AG10803 (cell line): ENCODE measurements at regions not wholly inside any gene's neighbourhood (a gene's known extent, or its start where the extent isn't known, plus 50 kb on each side); places are given as distances from the start of the nearest gene placed in this dataset.
"Not testable (repeated sequence)": the region's sequence is repeated elsewhere in the genome, so short reads cannot be mapped to it uniquely, and the experiment has no call there.

Experiments used
- DNase-seq: peaks from one replicate; pipeline ENCODE4 v3.0.0; 2010; ENCODE audit warnings: low read depth
- H3K4me3 ChIP-seq: 2 replicates; pipeline ENCODE4 v1.5.1; 2011; ENCODE audit warnings: mild to moderate bottlenecking, low read length, control low read depth
- TF ChIP-seq, protein P1 (sequence below): conservative IDR thresholded peaks from 2 replicates; pipeline ENCODE4 v1.5.1; 2011; ENCODE audit warnings: mild to moderate bottlenecking, low read length, control low read depth, inconsistent platforms

DNA sequence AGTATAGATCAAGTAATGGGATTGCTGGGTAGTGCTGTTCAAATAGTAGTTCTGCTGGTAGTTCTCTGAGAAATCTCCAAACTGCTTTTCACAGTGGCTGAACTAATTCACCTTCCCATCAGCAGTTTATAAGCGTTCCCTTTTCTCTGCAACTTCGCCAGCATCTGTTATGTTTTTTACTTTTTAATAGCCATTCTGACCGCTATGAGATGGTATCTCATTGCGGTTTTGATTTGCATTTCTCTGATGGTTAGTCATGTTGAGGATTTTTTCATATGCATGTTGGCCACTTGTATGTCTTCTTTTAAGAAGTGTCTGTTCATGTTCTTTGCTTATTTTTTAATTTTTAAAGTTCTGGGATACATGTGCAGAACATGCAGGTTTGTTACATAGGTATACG, 279.2 kb upstream of the NREP start:
- H3K4me3 ChIP-seq, result no peak overlapping the region
- DNase-seq, result peak; percentile 16
- TF ChIP-seq, protein P1, sequence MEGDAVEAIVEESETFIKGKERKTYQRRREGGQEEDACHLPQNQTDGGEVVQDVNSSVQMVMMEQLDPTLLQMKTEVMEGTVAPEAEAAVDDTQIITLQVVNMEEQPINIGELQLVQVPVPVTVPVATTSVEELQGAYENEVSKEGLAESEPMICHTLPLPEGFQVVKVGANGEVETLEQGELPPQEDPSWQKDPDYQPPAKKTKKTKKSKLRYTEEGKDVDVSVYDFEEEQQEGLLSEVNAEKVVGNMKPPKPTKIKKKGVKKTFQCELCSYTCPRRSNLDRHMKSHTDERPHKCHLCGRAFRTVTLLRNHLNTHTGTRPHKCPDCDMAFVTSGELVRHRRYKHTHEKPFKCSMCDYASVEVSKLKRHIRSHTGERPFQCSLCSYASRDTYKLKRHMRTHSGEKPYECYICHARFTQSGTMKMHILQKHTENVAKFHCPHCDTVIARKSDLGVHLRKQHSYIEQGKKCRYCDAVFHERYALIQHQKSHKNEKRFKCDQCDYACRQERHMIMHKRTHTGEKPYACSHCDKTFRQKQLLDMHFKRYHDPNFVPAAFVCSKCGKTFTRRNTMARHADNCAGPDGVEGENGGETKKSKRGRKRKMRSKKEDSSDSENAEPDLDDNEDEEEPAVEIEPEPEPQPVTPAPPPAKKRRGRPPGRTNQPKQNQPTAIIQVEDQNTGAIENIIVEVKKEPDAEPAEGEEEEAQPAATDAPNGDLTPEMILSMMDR, result no peak

DNA sequence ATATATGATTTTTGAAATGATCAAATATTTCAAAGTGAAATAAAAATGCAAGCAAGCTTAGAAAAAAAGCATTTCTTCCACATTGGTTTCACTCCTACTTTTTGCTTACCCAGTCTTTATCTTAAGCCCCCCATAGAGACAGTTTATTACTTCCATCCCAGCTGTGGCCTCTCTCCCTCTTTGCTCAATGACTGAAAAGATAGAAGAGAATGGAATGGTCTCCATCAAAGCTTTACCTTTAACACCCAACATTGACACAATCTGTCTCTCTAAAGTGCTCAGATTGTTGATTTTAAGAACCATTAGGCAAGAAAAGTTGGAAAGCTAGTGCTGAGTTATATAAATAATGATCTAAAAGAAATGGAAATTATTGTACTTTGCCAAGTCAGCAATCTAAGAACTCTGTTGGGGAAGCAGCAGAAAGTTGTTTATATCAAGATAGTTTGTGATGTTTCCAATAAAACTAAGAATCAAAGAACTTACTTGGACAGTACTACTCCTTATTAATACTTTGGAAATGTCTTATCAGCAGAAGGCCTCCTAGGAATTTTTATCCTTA, 277.5 kb upstream of the NREP start:
- TF ChIP-seq, protein P1, result no peak
- no peak overlapping the region for H3K4me3 ChIP-seq
- DNase-seq, result no peak

DNA sequence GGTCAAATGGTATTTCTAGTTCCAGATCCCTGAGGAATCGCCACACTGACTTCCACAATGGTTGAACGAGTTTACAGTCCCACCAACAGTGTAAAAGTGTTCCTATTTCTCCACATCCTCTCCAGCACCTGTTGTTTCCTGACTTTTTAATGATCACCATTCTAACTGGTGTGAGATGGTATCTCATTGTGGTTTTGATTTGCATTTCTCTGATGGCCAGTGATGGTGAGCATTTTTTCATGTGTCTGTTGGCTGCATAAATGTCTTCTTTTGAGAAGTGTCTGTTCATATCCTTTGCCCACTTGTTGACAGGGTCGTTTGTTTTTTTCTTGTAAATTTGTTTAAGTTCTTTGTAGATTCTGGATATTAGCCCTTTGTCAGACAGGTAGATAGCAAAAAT, 269.9 kb upstream of the NREP start:
- not testable (repeated sequence) for H3K4me3 ChIP-seq, DNase-seq

DNA sequence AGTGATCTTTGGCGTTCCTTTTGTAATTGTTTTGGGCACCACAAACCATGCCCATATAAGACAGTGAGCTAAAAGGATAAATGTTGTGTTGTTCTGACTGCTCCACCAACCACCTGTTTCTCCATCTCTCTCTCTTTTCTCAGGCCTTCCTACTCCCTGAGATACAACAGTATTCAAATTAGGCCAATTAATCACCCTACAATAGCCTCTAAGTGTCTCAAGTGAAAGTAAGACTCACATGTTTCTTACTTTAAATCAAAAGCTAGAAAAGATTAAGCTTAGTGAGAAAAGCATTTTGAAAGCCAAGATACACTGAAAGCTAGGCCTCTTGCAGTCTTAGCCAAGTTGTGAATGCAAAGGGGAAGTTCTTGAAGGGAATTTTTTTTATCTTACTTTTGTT, 268.8 kb upstream of the NREP start:
- DNase-seq, result no peak
- TF ChIP-seq, protein P1, result no peak
- no peak overlapping the region for H3K4me3 ChIP-seq

DNA sequence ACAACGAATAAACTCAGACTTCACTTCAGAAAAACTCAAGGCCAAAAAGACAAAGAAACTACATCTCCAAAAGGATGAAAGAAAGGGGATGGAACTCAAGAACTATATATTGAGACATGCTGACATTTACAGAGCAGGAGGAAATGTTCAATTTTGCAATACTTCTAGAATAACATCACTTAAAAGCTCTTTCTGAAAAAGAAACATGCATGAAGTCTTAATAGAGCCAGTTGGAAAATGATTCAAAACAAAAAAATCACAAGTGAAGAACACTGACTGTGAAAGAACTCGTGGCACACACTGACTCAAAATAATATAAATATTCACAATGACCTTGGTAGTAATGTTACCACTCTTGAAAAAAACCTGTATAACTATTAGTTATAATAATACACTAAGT, 267.8 kb upstream of the NREP start:
- no peak overlapping the region for H3K4me3 ChIP-seq
- TF ChIP-seq, protein P1, result no peak
- DNase-seq, result peak; percentile 32

DNA sequence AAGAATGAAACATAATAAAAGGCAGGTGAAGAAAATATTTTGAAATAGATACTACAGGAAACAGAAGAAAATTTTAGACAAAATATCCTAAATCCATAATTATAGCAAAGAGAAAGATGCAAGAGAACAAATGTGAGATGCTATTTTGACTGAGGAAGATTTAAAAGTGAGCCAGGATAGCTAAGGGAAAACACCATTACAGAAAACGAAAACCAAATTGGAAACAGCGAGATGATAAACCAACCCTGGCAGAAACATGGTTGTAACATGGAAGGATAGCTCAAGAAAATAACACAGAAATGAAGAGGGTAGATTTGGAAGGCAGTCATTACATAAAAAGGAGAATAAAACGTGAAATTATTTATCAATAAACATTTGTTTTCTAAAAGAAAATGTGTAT, 267.2 kb upstream of the NREP start:
- H3K4me3 ChIP-seq, result no peak overlapping the region
- DNase-seq, result no peak
- TF ChIP-seq, protein P1, result no peak

DNA sequence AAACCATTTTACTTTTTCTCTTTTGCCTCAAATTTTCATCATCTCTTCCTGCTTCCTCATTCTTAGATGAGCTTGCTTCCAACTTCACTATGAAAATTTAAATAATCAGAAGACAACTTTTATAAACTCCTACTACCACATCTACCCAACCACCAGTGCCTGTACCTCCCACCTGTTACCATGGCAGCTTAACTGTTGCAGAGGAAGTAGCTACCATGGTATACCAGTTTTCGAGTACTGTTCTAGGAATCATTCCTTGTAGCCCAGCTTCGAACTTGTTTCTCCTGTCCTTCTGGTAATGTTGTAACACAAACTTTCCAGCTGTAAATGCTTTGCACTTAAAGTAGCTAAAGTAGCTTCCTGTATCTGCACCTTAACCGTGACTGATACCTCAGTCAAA, 266.8 kb upstream of the NREP start:
- H3K4me3 ChIP-seq, result no peak overlapping the region
- DNase-seq, result no peak

More for the DNA sequence above, 266.8 kb upstream of the NREP start:
- TF ChIP-seq, protein P1, result no peak
